ENCODE measurements at regions not wholly inside any gene's neighbourhood (a gene's known extent, or its start where the extent isn't known, plus 50 kb on each side); places are given as distances from the start of the nearest gene placed in this dataset.

GRCh38 chr5:98679963-98680362 is 93.5 kb upstream of the RGMB start:
- H3K56ac ChIP-seq (ENCODE audit: extremely low read depth, insufficient read depth, low read length): no peak overlapping the region
- no peak overlapping the region for H2BK120ac ChIP-seq (ENCODE audit: low read depth, low read length)
- WGBS, 2 experiments (ENCODE audit: extremely low coverage in 2 of 2, insufficient read length in 1 of 2): 71% methylated on average over 1 of the region's 4 CpGs; no CpG with 5 or more reads in 1 of the 2 experiments
- H3K27ac ChIP-seq (ENCODE audit: insufficient read depth, low read length): no peak overlapping the region
- no peak overlapping the region for H2BK5ac ChIP-seq (ENCODE audit: low read depth, low read length, poor library complexity, severe bottlenecking)
- in situ Hi-C loops (cut with MboI; ENCODE audit: low sequenced_read_pairs) (no loop called here), dilution Hi-C loops (cut with HindIII; ENCODE audit: low sequenced_read_pairs, unreplicated experiment) (no loop called here), intact Hi-C loops (cut with micrococcal nuclease) (no loop called here)
- no peak overlapping the region for H3K14ac ChIP-seq (replicated peaks; ENCODE audit: low read depth, low read length)
- H3K36me3 ChIP-seq (ENCODE audit: control insufficient read depth, insufficient read depth, low read length): no peaks in the 10 kb centered on the region
- H3K4me2 ChIP-seq (ENCODE audit: low read depth, low read length): no peak overlapping the region
- H2BK20ac ChIP-seq (ENCODE audit: low read depth, low read length): 0 out of 2 replicates have a peak overlapping the region, but pooled peaks have one; percentile 3
- H3K79me1 ChIP-seq (ENCODE audit: low read depth in 1 of 2, low read length in 2 of 2): no peaks in the 10 kb centered on the region
- H3K18ac ChIP-seq (ENCODE audit: low read depth, low read length): no peak overlapping the region
- DNase-seq (peak; percentile 59), ATAC-seq (ENCODE audit: low read depth) (no peak)
- H2AFZ ChIP-seq (replicated peaks; ENCODE audit: low read length, poor library complexity): no peak overlapping the region
- H4K8ac ChIP-seq (ENCODE audit: low read depth in 2 of 2, low read length in 2 of 2): no peak overlapping the region
- no peak overlapping the region for H2AK5ac ChIP-seq (ENCODE audit: low read depth, low read length)
- no peaks in the 10 kb centered on the region for H3K27me3 ChIP-seq (ENCODE audit: control insufficient read depth, insufficient read depth, low read length)
- no peak overlapping the region for H4K5ac ChIP-seq (ENCODE audit: low read depth, low read length)
- no peaks in the 10 kb centered on the region for H3K9me1 ChIP-seq (ENCODE audit: insufficient read depth, low read length)
- H3K4me1 ChIP-seq (ENCODE audit: control insufficient read depth, insufficient read depth, low read length): no peaks in the 10 kb centered on the region
- no peak overlapping the region for H2AK9ac ChIP-seq (replicated peaks; ENCODE audit: low read depth, low read length, poor library complexity)
- no peak overlapping the region for H3K4ac ChIP-seq (ENCODE audit: low read depth, low read length)
- TF ChIP-seq MXI1 (IDR thresholded peaks at IDR 0.05; ENCODE audit: borderline replicate concordance, low read depth, low read length) (no peak), RAD21 (IDR thresholded peaks at IDR 0.05; ENCODE audit: low read length) (0 out of 2 replicates have a peak, but pooled peaks have one; percentile 22)
- ChIA-PET POLR2A (ENCODE audit: unreplicated experiment) (no interaction called here), CTCF (interaction anchor here (0.7 to 1.2 kb wide), 2 partner anchors 18 to 73 kb away, joined by 3 read pairs; no protein-coding TSS in a partner anchor)
- H2BK15ac ChIP-seq (ENCODE audit: low read depth, low read length): no peak overlapping the region
- H3K9me3 ChIP-seq (ENCODE audit: control insufficient read depth, insufficient read depth, low read length): no peaks in the 10 kb centered on the region
- no peak overlapping the region for H3K23ac ChIP-seq (ENCODE audit: low read depth, low read length)
- no peaks in the 10 kb centered on the region for H4K20me1 ChIP-seq (ENCODE audit: insufficient read depth, low read length)
- H3K9ac ChIP-seq (ENCODE audit: low read depth, low read length): no peak overlapping the region
- no peak overlapping the region for H3K4me3 ChIP-seq (ENCODE audit: insufficient read depth, low read depth, low read length)
- BruUV-seq (replicated peaks): no TSS peak
- no peak overlapping the region for H4K91ac ChIP-seq (ENCODE audit: insufficient read depth, low read depth, low read length)
